ENCODE measurements at regions not wholly inside any gene's neighbourhood (a gene's known extent, or its start where the extent isn't known, plus 50 kb on each side); places are given as distances from the start of the nearest gene placed in this dataset.

DNA sequence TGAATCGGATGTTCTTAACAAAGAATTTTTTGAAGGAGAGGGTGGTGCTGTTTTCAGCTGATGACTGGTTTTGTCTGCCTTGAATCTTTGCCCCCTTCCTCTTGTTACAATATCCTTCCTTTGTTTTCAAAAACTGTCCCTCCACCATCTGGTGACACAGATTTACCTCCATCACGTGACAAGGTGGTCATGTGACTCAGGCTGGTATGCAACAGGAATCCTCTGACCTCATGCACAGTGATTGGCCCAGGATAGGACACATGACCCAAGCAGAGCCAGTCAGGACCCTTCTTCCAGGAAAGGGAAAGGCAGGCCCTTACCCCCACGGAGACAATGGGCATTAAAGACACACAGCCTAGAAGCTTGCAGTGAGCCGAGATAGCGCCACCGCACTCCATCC lies 84.7 kb upstream of the MC3R start:
- TF ChIP-seq EZH2phosphoT487 (IDR thresholded peaks at IDR 0.05; ENCODE audit: insufficient read depth, low read depth) (no peak), EZH2 (IDR thresholded peaks at IDR 0.05; ENCODE audit: insufficient read depth, poor library complexity, severe bottlenecking) (no peak)

All from GM23248 (cell line).